MM.1S (cell line): ENCODE measurements at regions not wholly inside any gene's neighbourhood (a gene's known extent, or its start where the extent isn't known, plus 50 kb on each side); places are given as distances from the start of the nearest gene placed in this dataset.

Source experiments
- DNase-seq: peaks from one replicate; pipeline ENCODE4 v3.0.0-alpha.2; 2015
- H2AFZ ChIP-seq: fragments of 300-600 bp; sonication (generic); 2 replicates; pipeline ENCODE4 v1.6.0; 2016; ENCODE audit warnings: antibody characterized with exemption, low read length
- H3F3A ChIP-seq: fragments of 300-600 bp; sonication (generic); 2 replicates; pipeline ENCODE4 v1.6.1; 2016; ENCODE audit warnings: mild to moderate bottlenecking, antibody characterized with exemption, low read length, moderate library complexity, mixed read lengths; ENCODE audit not compliant: insufficient read depth
- H3K27ac ChIP-seq: fragments of 300-600 bp; sonication (generic); 2 replicates; pipeline ENCODE4 v1.5.1; 2016; ENCODE audit warnings: mild to moderate bottlenecking, low read length
- H3K27me3 ChIP-seq: fragments of 300-600 bp; sonication (generic); replicated peaks from 2 replicates; pipeline ENCODE4 v1.6.0; 2016; ENCODE audit warnings: low read length; ENCODE audit not compliant: insufficient read depth
- H3K36me3 ChIP-seq: fragments of 300-600 bp; sonication (generic); replicated peaks from 2 replicates; pipeline ENCODE4 v1.6.1; 2016; ENCODE audit warnings: mild to moderate bottlenecking, low read length, mixed read lengths; ENCODE audit not compliant: insufficient read depth
- H3K4me1 ChIP-seq: fragments of 300-600 bp; sonication (generic); 2 replicates; pipeline ENCODE4 v1.6.1; 2016; ENCODE audit warnings: low read length, mixed read lengths
- H3K4me2 ChIP-seq: fragments of 300-600 bp; sonication (generic); 2 replicates; pipeline ENCODE4 v1.6.0; 2016; ENCODE audit warnings: low read depth, low read length
- H3K4me3 ChIP-seq: fragments of 300-600 bp; sonication (generic); 2 replicates; pipeline ENCODE4 v1.5.1; 2016; ENCODE audit warnings: low read length, mixed read lengths
- H3K79me2 ChIP-seq: fragments of 300-600 bp; sonication (generic); 2 replicates; pipeline ENCODE4 v1.6.1; 2016; ENCODE audit warnings: mixed run types, low read length, mixed read lengths
- H3K9ac ChIP-seq: fragments of 300-600 bp; sonication (generic); 2 replicates; pipeline ENCODE4 v1.6.1; 2016; ENCODE audit warnings: low read length, mixed read lengths
- H3K9me2 ChIP-seq: fragments of 300-600 bp; sonication (generic); replicated peaks from 2 replicates; pipeline ENCODE4 v1.6.1; 2016; ENCODE audit warnings: mild to moderate bottlenecking, low read length, mixed read lengths; ENCODE audit not compliant: insufficient read depth
- H3K9me3 ChIP-seq: fragments of 300-600 bp; sonication (generic); replicated peaks from 2 replicates; pipeline ENCODE4 v1.6.1; 2016; ENCODE audit warnings: mild to moderate bottlenecking, low read length, mixed read lengths; ENCODE audit not compliant: insufficient read depth
- H4K20me1 ChIP-seq: fragments of 300-600 bp; sonication (generic); 2 replicates; pipeline ENCODE4 v1.6.1; 2016; ENCODE audit warnings: mild to moderate bottlenecking, low read length, moderate library complexity, mixed read lengths; ENCODE audit not compliant: insufficient read depth
- CTCF ChIP-seq: fragments of 300-600 bp; sonication (generic); IDR thresholded peaks from 2 replicates; pipeline ENCODE4 v1.5.1; 2016; ENCODE audit warnings: antibody characterized with exemption, low read length, mixed read lengths
- EZH2 ChIP-seq: fragments of 300-600 bp; sonication (generic); optimal IDR thresholded peaks from 2 replicates; pipeline ENCODE3; 2017; ENCODE audit warnings: low read depth, mild to moderate bottlenecking, antibody characterized with exemption, low read length, mixed read lengths
- EZH2phosphoT487 ChIP-seq: fragments of 300-600 bp; sonication (generic); IDR thresholded peaks from 2 replicates; pipeline ENCODE4 v1.6.1; 2018; ENCODE audit warnings: antibody characterized with exemption, low read length

- Histone ChIP-seq H2AFZ (no peak overlapping the region), H3K9me2 (no peaks in the 10 kb centered on the region), H3K27ac (no peak overlapping the region), H4K20me1 (no peaks in the 10 kb centered on the region), H3K4me1 (no peaks in the 10 kb centered on the region), H3K4me2 (no peak overlapping the region), H3F3A (no peaks in the 10 kb centered on the region), H3K9me3 (no peaks in the 10 kb centered on the region), H3K36me3 (no peaks in the 10 kb centered on the region), H3K79me2 (no peaks in the 10 kb centered on the region), H3K4me3 (no peak overlapping the region), H3K27me3 (no peaks in the 10 kb centered on the region), H3K9ac (no peak overlapping the region)
- DNase-seq = no peak
- no peak for TF ChIP-seq EZH2
- TF ChIP-seq EZH2phosphoT487 = no peak
- no peak for TF ChIP-seq CTCF
Measured at GRCh38 chr13:103754783-103755182, 688.6 kb upstream of the SLC10A2 start.

- no peak for TF ChIP-seq CTCF
- no peak for TF ChIP-seq EZH2phosphoT487
- TF ChIP-seq EZH2 = no peak
Measured at GRCh38 chr13:103734837-103735236, 668.6 kb upstream of the SLC10A2 start.

GRCh38 chr13:103731959-103732358 lies 665.7 kb upstream of the SLC10A2 start:
- Histone ChIP-seq H3K27me3 (no peaks in the 10 kb centered on the region), H3K9ac (no peak overlapping the region), H3K4me2 (no peak overlapping the region), H2AFZ (no peak overlapping the region), H3K9me3 (no peaks in the 10 kb centered on the region), H3F3A (no peaks in the 10 kb centered on the region), H3K4me3 (no peak overlapping the region), H3K9me2 (no peaks in the 10 kb centered on the region), H3K36me3 (no peaks in the 10 kb centered on the region), H3K4me1 (no peaks in the 10 kb centered on the region), H3K27ac (no peak overlapping the region), H3K79me2 (no peaks in the 10 kb centered on the region), H4K20me1 (no peaks in the 10 kb centered on the region)
- TF ChIP-seq EZH2 = no peak
- no peak for TF ChIP-seq CTCF
- TF ChIP-seq EZH2phosphoT487 = no peak
- DNase-seq = no peak

More at GRCh38 chr13:103734837-103735236, 668.6 kb upstream of the SLC10A2 start:
- Histone ChIP-seq H2AFZ (no peak overlapping the region), H3K4me1 (no peaks in the 10 kb centered on the region), H3K4me3 (no peak overlapping the region), H3F3A (no peaks in the 10 kb centered on the region), H3K27me3 (no peaks in the 10 kb centered on the region), H3K9me3 (no peaks in the 10 kb centered on the region), H3K79me2 (no peaks in the 10 kb centered on the region), H3K4me2 (no peak overlapping the region), H3K36me3 (no peaks in the 10 kb centered on the region), H3K9ac (no peak overlapping the region), H3K27ac (no peak overlapping the region), H4K20me1 (no peaks in the 10 kb centered on the region), H3K9me2 (no peaks in the 10 kb centered on the region)
- DNase-seq = no peak
